Amniotic epithelial cell (primary cell): ENCODE measurements at regions not wholly inside any gene's neighbourhood (a gene's known extent, or its start where the extent isn't known, plus 50 kb on each side); places are given as distances from the start of the nearest gene placed in this dataset.

ENCODE experiments used
- DNase-seq: peaks from one replicate; pipeline ENCODE4 v3.0.0-alpha.2; 2010; ENCODE audit warnings: low read depth

DNA sequence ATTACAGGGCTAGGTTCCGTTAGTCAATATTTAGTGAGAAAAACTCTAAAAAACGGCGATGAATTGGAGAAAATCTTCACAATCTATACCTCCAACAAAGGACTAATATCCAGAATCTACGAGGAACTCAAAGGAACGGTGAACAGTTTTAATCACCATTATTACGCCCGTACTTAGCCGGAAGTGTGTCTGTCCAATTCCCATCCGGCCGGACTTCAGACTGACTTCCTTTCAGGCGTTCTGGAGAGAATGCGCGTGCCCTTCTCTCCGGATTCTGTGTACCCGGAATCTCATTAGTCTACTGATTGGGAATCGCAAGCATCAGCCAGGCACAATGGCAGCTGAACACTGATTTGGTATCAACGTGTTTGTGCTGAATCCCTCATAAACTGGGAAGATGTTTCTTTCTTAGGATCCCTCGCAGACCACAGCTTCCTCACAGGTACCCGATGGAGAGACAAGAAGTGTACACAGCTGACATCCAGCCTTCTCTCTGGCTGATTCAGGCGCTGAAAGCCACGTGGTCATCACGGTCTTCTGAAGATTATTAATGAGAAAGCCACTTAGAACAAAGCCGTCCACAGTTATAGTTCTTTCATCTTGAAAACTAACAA is 239.9 kb downstream of the ZNF516 start:
- no peak for DNase-seq

GRCh38 chr18:76252880-76253279 is 242.2 kb downstream of the ZNF516 start:
- no peak for DNase-seq

- no peak for DNase-seq
Measured at GRCh38 chr18:76252139-76252538, 242.9 kb downstream of the ZNF516 start.

DNA sequence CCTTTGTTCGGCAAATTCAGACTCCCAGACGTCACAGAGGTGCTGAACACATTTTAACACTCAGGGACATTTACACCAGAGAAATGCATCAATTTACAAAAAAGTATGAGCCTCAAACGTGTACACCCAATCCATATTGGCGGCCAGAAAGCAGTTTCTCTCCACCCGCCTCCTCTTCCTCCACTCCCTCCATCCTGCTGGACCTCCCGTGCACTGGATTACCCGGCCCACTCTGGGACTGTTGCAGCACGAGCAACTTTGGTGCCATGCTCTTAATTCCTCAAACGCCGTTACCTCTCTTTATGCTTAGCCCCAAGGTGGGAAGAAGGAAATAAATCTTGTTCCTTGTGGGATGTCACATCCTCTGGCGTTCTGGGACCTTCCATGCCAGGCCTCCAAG is 243.4 kb downstream of the ZNF516 start:
- no peak for DNase-seq

DNA sequence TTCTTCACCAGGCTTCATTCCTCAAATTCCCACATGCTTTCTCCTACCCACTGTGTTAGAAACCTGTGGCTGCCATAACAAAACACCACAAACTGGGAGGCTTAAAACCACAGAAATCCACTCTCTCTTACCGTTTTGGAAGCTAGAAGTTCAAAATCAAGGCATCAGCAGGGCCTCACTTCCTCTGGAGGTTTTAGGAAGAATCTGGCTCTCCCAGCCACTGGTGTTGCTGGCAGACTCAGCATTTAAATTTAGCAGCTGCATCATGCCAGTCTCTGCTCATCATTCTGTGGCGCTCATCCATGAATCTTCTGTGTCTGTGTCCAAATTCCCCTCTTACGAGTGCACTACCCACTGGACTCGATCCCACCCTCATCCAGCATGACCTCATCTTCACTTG is 248.5 kb downstream of the ZNF516 start:
- no peak for DNase-seq

DNA sequence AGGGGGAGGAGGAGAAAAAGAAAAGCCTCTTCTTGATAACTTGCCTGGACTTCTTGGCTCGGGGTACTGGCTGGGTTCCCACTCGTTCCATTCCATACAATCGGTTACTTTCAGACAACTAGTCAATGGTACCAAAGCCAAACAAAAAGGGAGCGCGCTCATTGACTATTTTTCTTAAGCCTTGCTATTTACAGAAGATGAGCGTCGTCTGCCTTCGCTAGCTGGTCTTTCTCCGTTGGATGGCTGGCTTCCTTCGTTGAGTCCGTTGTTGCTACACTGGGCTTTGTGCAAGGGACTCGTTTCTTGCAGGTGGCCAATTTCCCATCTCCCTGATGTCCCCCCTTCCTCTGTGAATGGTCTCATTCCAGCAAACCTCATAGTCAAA is 260.4 kb downstream of the ZNF516 start:
- DNase-seq = no peak

DNA sequence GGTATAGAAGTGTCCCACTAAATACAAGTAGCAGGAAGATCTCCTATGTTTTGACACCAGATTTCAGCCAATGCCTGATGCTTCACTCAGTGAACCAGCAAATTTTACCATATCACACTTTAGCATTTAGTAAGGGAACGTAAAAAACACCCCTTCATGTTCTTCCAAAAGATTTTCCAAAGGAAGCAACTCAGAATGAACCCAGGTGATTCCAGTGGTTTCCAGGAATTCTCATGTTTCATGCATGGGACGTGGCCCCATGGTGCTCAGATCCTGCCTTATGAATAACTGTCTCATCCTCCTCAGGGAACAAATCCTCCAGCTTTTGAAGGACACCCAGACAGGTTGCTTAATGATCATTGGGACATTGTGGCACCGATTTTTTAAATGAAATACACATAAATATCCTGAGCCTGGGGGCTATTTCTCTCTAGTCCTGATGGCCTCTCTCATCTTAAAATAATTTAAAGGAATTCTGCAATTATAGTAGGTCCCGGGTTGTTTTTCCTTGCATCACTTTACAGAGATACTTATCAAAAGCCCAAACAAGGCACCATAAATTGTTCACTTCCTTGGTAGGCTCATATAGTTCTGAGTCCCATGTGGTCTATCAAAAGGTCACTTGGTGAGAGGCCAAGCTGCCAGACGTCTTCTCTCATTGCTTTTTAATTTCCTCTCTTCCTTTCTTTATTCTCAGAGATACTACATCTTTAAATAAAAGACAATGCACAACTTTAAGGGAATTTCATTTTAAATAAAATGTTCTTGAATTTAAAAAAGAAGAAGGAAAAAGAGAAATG is 261.0 kb downstream of the ZNF516 start:
- DNase-seq = no peak

DNA sequence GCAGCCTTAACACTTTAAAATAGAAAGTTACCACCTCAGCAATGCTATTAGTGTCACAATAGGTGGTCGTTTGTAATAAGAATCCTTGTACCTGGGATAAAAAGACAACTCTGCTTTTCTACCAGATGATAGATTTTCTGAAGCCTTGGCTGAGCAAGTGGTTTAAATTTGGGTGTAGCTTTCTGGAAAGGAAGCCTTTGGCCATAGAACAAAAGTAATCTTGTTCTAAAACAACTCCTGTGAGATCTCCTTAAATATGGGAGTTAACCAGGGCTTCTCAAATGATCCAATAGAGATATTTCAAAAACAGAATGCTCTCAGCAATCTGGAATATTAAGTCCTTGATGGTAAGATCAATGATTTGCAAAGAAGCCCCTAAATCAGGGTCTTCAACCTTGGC is 261.6 kb downstream of the ZNF516 start:
- DNase-seq = no peak

DNA sequence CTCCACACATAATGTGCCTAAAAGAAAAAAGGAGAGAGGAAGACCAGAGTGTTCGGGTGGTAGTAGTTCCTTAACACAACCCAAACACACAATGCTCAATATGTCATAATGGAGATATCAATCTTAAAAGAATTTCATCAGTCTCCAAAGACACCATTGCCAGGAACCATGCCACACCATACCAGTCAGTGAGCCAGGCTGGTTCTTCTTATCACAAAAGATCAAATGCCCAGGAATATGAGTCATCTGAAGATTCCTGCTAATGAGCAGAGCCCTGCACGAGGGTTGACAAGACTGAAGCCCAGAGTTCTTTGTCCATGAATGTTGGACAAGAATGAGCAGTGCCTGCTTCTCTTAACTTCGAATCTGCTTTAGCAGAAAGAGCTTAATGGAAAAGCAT is 262.3 kb downstream of the ZNF516 start:
- DNase-seq = peak; percentile 4

- no peak for DNase-seq
Measured at GRCh38 chr18:76232010-76232409, 263.0 kb downstream of the ZNF516 start.

- no peak for DNase-seq
Measured at GRCh38 chr18:76231402-76231801, 263.6 kb downstream of the ZNF516 start.

- DNase-seq = no peak
Measured at GRCh38 chr18:76230791-76231190, 264.3 kb downstream of the ZNF516 start.

- DNase-seq = no peak
Measured at GRCh38 chr18:76228716-76229115, 266.3 kb downstream of the ZNF516 start.

GRCh38 chr18:76227759-76228158 is 267.3 kb downstream of the ZNF516 start:
- no peak for DNase-seq

GRCh38 chr18:76223403-76223802 is 271.6 kb downstream of the ZNF516 start:
- DNase-seq = no peak

DNA sequence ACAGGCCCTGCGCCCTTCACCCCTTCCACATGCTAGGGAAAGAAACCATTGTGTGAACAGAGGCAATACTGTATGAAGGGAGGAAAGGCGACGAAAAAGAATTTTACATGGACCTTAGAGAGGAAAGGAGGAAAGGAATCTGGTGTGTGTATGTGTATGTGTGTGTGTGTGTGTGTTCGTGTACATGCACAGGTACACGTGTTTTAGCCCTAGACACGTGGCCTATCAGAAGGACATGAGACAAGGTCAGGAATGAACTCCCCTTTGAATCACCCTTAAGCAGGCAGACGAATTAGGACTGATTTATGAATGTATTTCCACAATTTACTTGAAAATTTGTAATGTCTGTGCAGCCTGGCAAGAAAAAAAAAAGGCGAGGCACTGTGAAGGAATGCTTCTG is 276.0 kb downstream of the ZNF516 start:
- DNase-seq = no peak

DNA sequence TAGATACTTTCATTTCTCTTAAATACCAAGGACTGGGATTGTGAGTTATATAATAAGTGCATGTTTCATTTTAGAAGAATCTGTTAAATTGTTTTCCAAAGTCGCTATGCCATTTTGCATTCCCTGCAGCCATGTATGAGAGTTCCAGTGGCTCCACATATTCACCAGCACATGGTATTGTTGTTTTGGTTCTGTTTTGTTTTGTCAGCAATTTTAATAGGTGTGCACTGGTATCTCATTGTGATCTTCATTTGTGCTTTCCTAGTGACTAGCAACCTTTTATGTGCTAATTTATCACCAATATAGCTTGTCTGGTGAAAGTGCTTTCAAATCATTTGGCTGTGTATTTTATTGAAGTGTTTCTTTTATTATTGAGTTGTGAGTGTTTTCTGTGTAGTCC is 278.9 kb downstream of the ZNF516 start:
- no peak for DNase-seq

- no peak for DNase-seq
Measured at GRCh38 chr18:76213991-76214390, 281.1 kb downstream of the ZNF516 start.

DNA sequence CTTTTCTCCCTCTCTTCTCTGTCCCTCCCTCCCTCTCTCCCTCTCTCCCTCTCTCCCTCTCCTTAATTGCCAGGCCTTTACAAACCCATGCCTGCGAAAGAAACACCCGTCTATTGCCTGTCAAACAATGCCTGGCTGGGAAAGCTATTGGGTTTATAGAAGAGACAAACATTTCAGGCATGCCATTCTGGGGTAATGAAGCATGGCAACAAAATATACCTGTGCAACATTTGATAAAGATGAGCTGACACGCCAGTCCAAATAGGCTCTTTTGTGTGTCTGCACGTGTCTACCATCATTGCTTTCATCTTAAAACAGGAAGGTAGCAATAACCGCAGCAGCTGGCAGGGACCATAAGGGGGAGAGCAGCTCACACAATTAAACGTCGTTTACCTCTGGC is 282.1 kb downstream of the ZNF516 start:
- no peak for DNase-seq

DNA sequence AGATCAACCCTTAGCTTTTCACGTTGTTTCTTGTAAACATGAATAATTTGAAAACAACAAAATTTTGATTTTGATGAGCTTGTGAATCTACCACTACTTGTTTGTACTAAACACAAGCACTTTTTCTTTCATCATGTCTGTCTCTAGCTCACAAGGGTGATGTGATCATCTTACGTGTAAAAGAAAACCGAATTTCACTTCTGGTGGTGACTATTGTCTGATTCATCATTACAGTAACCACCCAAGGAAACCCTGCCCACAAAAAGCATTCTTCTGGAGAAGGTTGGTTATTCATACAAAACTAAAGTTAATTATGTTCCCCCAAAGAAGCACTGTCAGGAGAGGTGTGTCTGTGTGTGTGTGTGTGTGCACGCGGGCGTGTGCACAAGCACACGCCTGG is 285.4 kb downstream of the ZNF516 start:
- peak; percentile 18 for DNase-seq

GRCh38 chr18:76208678-76209306 is 286.2 kb downstream of the ZNF516 start:
- no peak for DNase-seq

DNA sequence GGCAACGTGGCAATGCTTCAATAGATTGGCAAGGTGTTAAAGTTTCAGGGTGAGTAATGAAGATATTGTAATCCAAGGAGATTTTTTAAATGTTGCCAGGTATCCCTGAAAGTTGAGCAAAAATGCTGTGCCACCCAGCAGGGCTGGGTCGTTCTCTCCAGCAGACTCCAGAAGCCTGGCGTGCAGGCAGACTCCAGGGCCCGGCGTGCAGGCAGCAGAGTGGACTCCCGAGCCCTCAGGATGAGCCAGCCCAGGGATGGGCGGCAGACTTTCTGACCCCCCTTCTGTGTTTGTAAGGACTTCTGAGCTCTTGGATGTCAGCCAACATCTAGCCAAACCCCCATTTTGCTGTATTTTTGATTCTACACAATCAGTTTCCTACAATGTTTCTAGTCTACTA is 289.1 kb downstream of the ZNF516 start:
- DNase-seq = no peak

GRCh38 chr18:76203552-76203951 is 291.5 kb downstream of the ZNF516 start:
- no peak for DNase-seq

- DNase-seq = no peak
Measured at GRCh38 chr18:76202322-76202721, 292.7 kb downstream of the ZNF516 start.
